IMR-90 (cell line): ENCODE measurements at regions not wholly inside any gene's neighbourhood (a gene's known extent, or its start where the extent isn't known, plus 50 kb on each side); places are given as distances from the start of the nearest gene placed in this dataset.

Source experiments
- ATAC-seq: fragments of 200-7000 bp; cut with Tn5 transposase; 2 replicates; pipeline ENCODE4 v1.9.1; 2020; ENCODE audit warnings: low read depth, mild to moderate bottlenecking, moderate library complexity
- BruUV-seq: library from RNA; stranded (reverse); fragments of 400-500 nt; replicated peaks from 2 replicates; lab custom pipeline; 2021; lab: Mats Ljungman, UMichigan
- CTCF ChIA-PET: fragments of 300-600 bp; formaldehyde crosslinking; extraction: SDS; loops from one replicate; lab custom pipeline; 2021; ENCODE audit warnings: antibody characterized with exemption; lab: Yijun Ruan, JAX
- POLR2A ChIA-PET: fragments of 300-600 bp; sonication (Branson Sonifier 250); formaldehyde crosslinking; loops from one replicate; lab custom pipeline; 2022; ENCODE audit warnings: antibody characterized with exemption; ENCODE audit not compliant: unreplicated experiment; lab: Charles Lee
- DNase-seq: peaks from one replicate; pipeline ENCODE4 v3.0.0; 2013
- H2AFZ ChIP-seq: replicated peaks from 2 replicates; pipeline ENCODE3; 2013; ENCODE audit warnings: low read length, mild to moderate bottlenecking; ENCODE audit not compliant: poor library complexity
- H2AK5ac ChIP-seq: 2 replicates; pipeline ENCODE4 v1.6.1; 2013; ENCODE audit warnings: low read depth, low read length, inconsistent platforms
- H2AK9ac ChIP-seq: replicated peaks from 2 replicates; pipeline ENCODE3; 2013; ENCODE audit warnings: mild to moderate bottlenecking, low read depth, low read length, moderate library complexity; ENCODE audit not compliant: poor library complexity
- H2BK120ac ChIP-seq: 2 replicates; pipeline ENCODE4 v1.6.1; 2013; ENCODE audit warnings: low read depth, low read length, inconsistent platforms
- H2BK15ac ChIP-seq: 3 replicates; pipeline ENCODE4 v1.6.1; 2013; ENCODE audit warnings: low read depth, low read length, inconsistent platforms
- H2BK20ac ChIP-seq: 2 replicates; pipeline ENCODE4 v1.6.1; 2013; ENCODE audit warnings: low read depth, mild to moderate bottlenecking, inconsistent platforms, low read length, moderate library complexity
- H2BK5ac ChIP-seq: 2 replicates; pipeline ENCODE4 v1.6.1; 2013; ENCODE audit warnings: mild to moderate bottlenecking, low read depth, low read length, inconsistent platforms; ENCODE audit not compliant: poor library complexity, severe bottlenecking
- H3K14ac ChIP-seq: replicated peaks from 2 replicates; pipeline ENCODE4 v1.6.1; 2013; ENCODE audit warnings: low read depth, low read length, inconsistent platforms
- H3K18ac ChIP-seq: 2 replicates; pipeline ENCODE4 v1.6.1; 2013; ENCODE audit warnings: low read depth, low read length, control low read depth
- H3K23ac ChIP-seq: 2 replicates; pipeline ENCODE4 v1.6.1; 2013; ENCODE audit warnings: low read depth, low read length, inconsistent platforms
- H3K27ac ChIP-seq: 2 replicates; pipeline ENCODE4 v1.5.1; 2013; ENCODE audit warnings: mild to moderate bottlenecking, control low read depth, low read length; ENCODE audit not compliant: insufficient read depth
- H3K27me3 ChIP-seq: 2 replicates; pipeline ENCODE4 v1.6.1; 2013; ENCODE audit warnings: low read length; ENCODE audit not compliant: control insufficient read depth, insufficient read depth
- H3K36me3 ChIP-seq: 2 replicates; pipeline ENCODE4 v1.6.1; 2013; ENCODE audit warnings: low read length, mixed read lengths; ENCODE audit not compliant: control insufficient read depth, insufficient read depth
- H3K4ac ChIP-seq: 2 replicates; pipeline ENCODE4 v1.6.1; 2013; ENCODE audit warnings: low read depth, low read length, inconsistent platforms
- H3K4me1 ChIP-seq: 2 replicates; pipeline ENCODE4 v1.6.1; 2013; ENCODE audit warnings: low read length, mixed read lengths; ENCODE audit not compliant: control insufficient read depth, insufficient read depth
- H3K4me2 ChIP-seq: 2 replicates; pipeline ENCODE4 v1.6.1; 2013; ENCODE audit warnings: low read depth, mild to moderate bottlenecking, control low read depth, low read length, moderate library complexity
- H3K4me3 ChIP-seq: 2 replicates; pipeline ENCODE4 v1.5.1; 2013; ENCODE audit warnings: low read depth, mild to moderate bottlenecking, control low read depth, low read length, moderate library complexity; ENCODE audit not compliant: insufficient read depth
- H3K56ac ChIP-seq: 2 replicates; pipeline ENCODE4 v1.6.1; 2013; ENCODE audit warnings: low read length, inconsistent platforms; ENCODE audit not compliant: insufficient read depth; ENCODE audit errors: extremely low read depth
- H3K79me1 ChIP-seq, 2 experiments: 2 replicates each; pipeline ENCODE4 v1.6.1; 2013; ENCODE audit warnings: low read length in 2 of 2, inconsistent platforms in 1 of 2, low read depth in 1 of 2
- H3K9ac ChIP-seq: 2 replicates; pipeline ENCODE4 v1.6.1; 2013; ENCODE audit warnings: low read depth, low read length, control low read depth
- H3K9me1 ChIP-seq: 2 replicates; pipeline ENCODE4 v1.6.1; 2013; ENCODE audit warnings: low read length, inconsistent platforms; ENCODE audit not compliant: insufficient read depth
- H3K9me3 ChIP-seq: 2 replicates; pipeline ENCODE4 v1.6.1; 2013; ENCODE audit warnings: low read length; ENCODE audit not compliant: control insufficient read depth, insufficient read depth
- H4K20me1 ChIP-seq: 2 replicates; pipeline ENCODE4 v1.6.1; 2013; ENCODE audit warnings: low read length, inconsistent platforms; ENCODE audit not compliant: insufficient read depth
- H4K5ac ChIP-seq: 2 replicates; pipeline ENCODE4 v1.6.1; 2013; ENCODE audit warnings: mild to moderate bottlenecking, low read depth, low read length, control low read depth
- H4K8ac ChIP-seq, 2 experiments: 2 replicates each; pipeline ENCODE4 v1.6.1; 2013; ENCODE audit warnings: low read depth in 2 of 2, low read length in 2 of 2, control low read depth in 1 of 2, inconsistent platforms in 1 of 2
- H4K91ac ChIP-seq: 2 replicates; pipeline ENCODE4 v1.6.1; 2013; ENCODE audit warnings: low read depth, low read length, inconsistent platforms; ENCODE audit not compliant: insufficient read depth
- CEBPB ChIP-seq: IDR thresholded peaks from 2 replicates; pipeline ENCODE4 v1.6.1; 2012; ENCODE audit warnings: low read depth, low read length, improper control_type of control experiment
- FOS ChIP-seq: fragments of 150-350 bp; IDR thresholded peaks from 2 replicates; pipeline ENCODE4 v1.6.1; 2016; ENCODE audit warnings: low read depth, low read length
- WGBS, 2 experiments: methylation state at CpG; one replicate each; pipeline versions ENCODE4 v1.1.5 to v1.1.7; 2013; ENCODE audit warnings: missing lambda C conversion rate in 2 of 2; ENCODE audit not compliant: insufficient read length in 1 of 2; ENCODE audit errors: extremely low coverage in 2 of 2; 5-methylcytosine and 5-hydroxymethylcytosine counted together
- dilution Hi-C: fragments of 300-500 bp; cut with HindIII; formaldehyde crosslinking; loops from one replicate; pipeline ENCODE4 v1.14.3; 2018; ENCODE audit warnings: low sequenced_read_pairs; ENCODE audit not compliant: unreplicated experiment
- in situ Hi-C: fragments of 300-500 bp; cut with MboI; formaldehyde crosslinking; loops from 3 replicates; pipeline ENCODE4 v1.14.3; 2019; ENCODE audit warnings: low sequenced_read_pairs, inconsistent platforms, mixed read lengths
- intact Hi-C: fragments of 100-400 bp; cut with micrococcal nuclease; formaldehyde crosslinking; loops from 2 replicates; pipeline ENCODE4 v1.10.0; 2022

DNA sequence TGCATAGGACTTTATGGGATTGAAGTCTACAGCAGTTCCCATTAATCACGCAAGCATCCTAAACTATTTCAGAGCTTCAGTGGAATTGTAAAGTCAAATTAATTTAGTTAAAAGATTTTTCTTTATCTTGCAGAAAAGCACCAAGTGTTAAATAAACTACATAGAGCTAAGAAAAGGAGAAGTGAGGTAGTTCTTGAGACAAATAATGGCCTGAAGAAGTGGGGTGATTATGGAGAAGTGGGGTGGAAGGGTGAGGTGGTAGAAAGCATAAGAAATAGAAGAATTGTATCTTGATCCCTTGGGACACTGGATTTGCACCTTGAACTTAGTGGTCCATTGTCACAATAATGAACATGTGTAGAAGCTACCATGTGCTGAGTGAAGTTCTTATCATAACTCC, 121.7 kb upstream of the LINC00305 start:
- no peaks in the 10 kb centered on the region for H3K4me1 ChIP-seq
- no peak overlapping the region for H3K56ac ChIP-seq
- TF ChIP-seq CEBPB = no peak
- no peak for TF ChIP-seq FOS
- H3K9ac ChIP-seq = no peak overlapping the region
- H3K27me3 ChIP-seq = no peaks in the 10 kb centered on the region
- no peak overlapping the region for H2BK120ac ChIP-seq
- no peak for DNase-seq
- H2AFZ ChIP-seq = no peak overlapping the region
- H4K20me1 ChIP-seq = no peaks in the 10 kb centered on the region
- peaks cover 12% of the 10 kb centered on the region for H3K9me3 ChIP-seq
- H2AK5ac ChIP-seq = no peak overlapping the region
- no peak overlapping the region for H4K91ac ChIP-seq
- no TSS peak for BruUV-seq
- no peak overlapping the region for H3K4ac ChIP-seq
- intact Hi-C loops = loop anchor here (1.0 kb wide), 1 partner anchor 21 kb away; no protein-coding TSS in a partner anchor
- H4K8ac ChIP-seq = no peak overlapping the region
- WGBS, 2 experiments = no CpG with 5 or more reads among the region's 1 CpG
- H3K14ac ChIP-seq = no peak overlapping the region
- H3K23ac ChIP-seq = no peak overlapping the region
- ChIA-PET CTCF (no interaction called here), POLR2A (no interaction called here)
- no peak overlapping the region for H2BK20ac ChIP-seq
- no peaks in the 10 kb centered on the region for H3K79me1 ChIP-seq
- H3K4me2 ChIP-seq = no peak overlapping the region
- dilution Hi-C loops = no loop called here
- no peak overlapping the region for H3K4me3 ChIP-seq
- H2AK9ac ChIP-seq = no peak overlapping the region
- no peaks in the 10 kb centered on the region for H3K9me1 ChIP-seq
- no peaks in the 10 kb centered on the region for H3K36me3 ChIP-seq
- H3K27ac ChIP-seq = no peak overlapping the region
- no peak overlapping the region for H2BK15ac ChIP-seq
- in situ Hi-C loops = no loop called here
- no peak overlapping the region for H3K18ac ChIP-seq
- no peak overlapping the region for H4K5ac ChIP-seq
- no peak overlapping the region for H2BK5ac ChIP-seq
- ATAC-seq = no peak
